Testis (tissue), 2 donors: ENCODE measurements at regions not wholly inside any gene's neighbourhood (a gene's known extent, or its start where the extent isn't known, plus 50 kb on each side); places are given as distances from the start of the nearest gene placed in this dataset.
"Not testable (repeated sequence)": the region's sequence is repeated elsewhere in the genome, so short reads cannot be mapped to it uniquely, and the experiment has no call there.

ENCODE experiments used
- DNase-seq: peaks from one replicate; pipeline ENCODE4 v3.0.0-alpha.2; 2019
- H3K27ac ChIP-seq, 2 donors: fragments of 200-600 bp; sonication (generic); one replicate each; pipeline ENCODE4 v1.5.1; 2019
- H3K27me3 ChIP-seq: fragments of 200-600 bp; sonication (generic); one replicate; pipeline ENCODE4 v1.5.1; 2019
- H3K36me3 ChIP-seq: fragments of 200-600 bp; sonication (generic); one replicate; pipeline ENCODE4 v1.5.1; 2017; ENCODE audit warnings: low read depth; ENCODE audit errors: missing control alignments
- H3K4me1 ChIP-seq: fragments of 200-600 bp; sonication (generic); one replicate; pipeline ENCODE4 v1.5.1; 2019
- H3K4me3 ChIP-seq, 2 donors: fragments of 200-600 bp; sonication (generic); one replicate each; pipeline ENCODE4 v1.5.1; 2017 to 2019
- H3K9me3 ChIP-seq: fragments of 200-600 bp; sonication (generic); one replicate; pipeline ENCODE4 v1.5.1; 2017
- CTCF ChIP-seq, 3 experiments: fragments of 450-650 bp in 2 of 3; fragments of 200-600 bp in 1 of 3; sonication (generic) in 1 of 3; IDR thresholded peaks; one replicate each; pipeline ENCODE4 v1.5.1; 2016 to 2019; ENCODE audit warnings: antibody characterized with exemption in 3 of 3, mild to moderate bottlenecking in 2 of 3, moderate library complexity in 1 of 3
- POLR2A ChIP-seq: fragments of 450-650 bp; IDR thresholded peaks from one replicate; pipeline ENCODE4 v1.6.1; 2017; ENCODE audit warnings: antibody characterized with exemption, mild to moderate bottlenecking, moderate library complexity
- WGBS, 2 donors: methylation state at CpG; one replicate each; pipeline ENCODE4 v1.1.5; 2018; 5-methylcytosine and 5-hydroxymethylcytosine counted together
- intact Hi-C: fragments of 100-400 bp; cut with DNase I; formaldehyde crosslinking; loops from one replicate; pipeline ENCODE4 v1.15.1; 2023; ENCODE audit warnings: low total_unique reads

- 25 to 35% methylated on average over 5 of the region's 5 CpGs for WGBS, 2 donors
- intact Hi-C loops: no loop called here
Observed at GRCh38 chr5:97297063-97297703, 114.1 kb upstream of the RIOK2 start.

GRCh38 chr5:97297704-97298091, 114.7 kb upstream of the RIOK2 start:
- no peak overlapping the region for H3K4me3 ChIP-seq
- intact Hi-C loops: no loop called here
- no peak for TF ChIP-seq POLR2A
- no peak for TF ChIP-seq CTCF (IDR thresholded peaks at IDR 0.05)

More at GRCh38 chr5:97297063-97297703, 114.1 kb upstream of the RIOK2 start:
- no peak overlapping the region for H3K27ac ChIP-seq
- no peaks in the 10 kb centered on the region for H3K4me1 ChIP-seq
- TF ChIP-seq CTCF (IDR thresholded peaks at IDR 0.05) (peak in 2 of 3 experiments; percentile 20 to 25), POLR2A (no peak)
- H3K9me3 ChIP-seq: no peaks in the 10 kb centered on the region
- no peaks in the 10 kb centered on the region for H3K36me3 ChIP-seq
- no peaks in the 10 kb centered on the region for H3K27me3 ChIP-seq
- DNase-seq: peak; percentile 48
- H3K4me3 ChIP-seq: no peak overlapping the region

GRCh38 chr5:97301181-97301580, 118.1 kb upstream of the RIOK2 start:
- H3K4me3 ChIP-seq, H3K27ac ChIP-seq, DNase-seq, H3K36me3 ChIP-seq, H3K27me3 ChIP-seq, H3K4me1 ChIP-seq, H3K9me3 ChIP-seq, intact Hi-C loops: not testable (repeated sequence)
- 85 to 87% methylated on average over 3 to 16 of the region's 16 CpGs for WGBS, 2 donors

More at GRCh38 chr5:97297704-97298091, 114.7 kb upstream of the RIOK2 start:
- DNase-seq: no peak
- Histone ChIP-seq H3K27ac (no peak overlapping the region), H3K27me3 (no peaks in the 10 kb centered on the region), H3K4me1 (no peaks in the 10 kb centered on the region), H3K9me3 (no peaks in the 10 kb centered on the region), H3K36me3 (no peaks in the 10 kb centered on the region)

- Histone ChIP-seq H3K4me3 (no peak overlapping the region), H3K27ac (no peak overlapping the region), H3K27me3 (no peaks in the 10 kb centered on the region), H3K36me3 (no peaks in the 10 kb centered on the region), H3K9me3 (no peaks in the 10 kb centered on the region), H3K4me1 (no peaks in the 10 kb centered on the region)
- intact Hi-C loops: no loop called here
- TF ChIP-seq POLR2A (no peak), CTCF (IDR thresholded peaks at IDR 0.05) (no peak)
- no peak for DNase-seq
- WGBS, 2 donors: 95 to 100% methylated on average over 1 of the region's 1 CpG
Observed at GRCh38 chr5:97338729-97339128, 155.7 kb upstream of the RIOK2 start.

GRCh38 chr5:97355775-97356174, 172.7 kb upstream of the RIOK2 start:
- WGBS, 2 donors: 67 to 82% methylated on average over 3 to 4 of the region's 4 CpGs
- TF ChIP-seq CTCF (IDR thresholded peaks at IDR 0.05): no peak
- no peak for TF ChIP-seq POLR2A
- Histone ChIP-seq H3K27ac (no peak overlapping the region), H3K9me3 (no peaks in the 10 kb centered on the region), H3K4me1 (no peaks in the 10 kb centered on the region), H3K4me3 (no peak overlapping the region), H3K27me3 (no peaks in the 10 kb centered on the region), H3K36me3 (no peaks in the 10 kb centered on the region)
- no peak for DNase-seq
- intact Hi-C loops: no loop called here
